Mucosa of descending colon (tissue), 3 donors: ENCODE measurements at regions not wholly inside any gene's neighbourhood (a gene's known extent, or its start where the extent isn't known, plus 50 kb on each side); places are given as distances from the start of the nearest gene placed in this dataset.
A peak's percentile ranks its signal among the peaks of the same experiment; 100 is the strongest.

ENCODE experiments used
- ATAC-seq: fragments of 200-7000 bp; cut with Tn5 transposase; one replicate; pipeline ENCODE4 v1.9.1; 2020; ENCODE audit warnings: mild to moderate bottlenecking, moderate library complexity
- DNase-seq, 3 donors: peaks; one replicate each; pipeline ENCODE4 v3.0.0-alpha.2; 2020
- H3K36me3 ChIP-seq: fragments of 200-600 bp; one replicate; pipeline ENCODE4 v1.8.0; 2021; ENCODE audit warnings: low read depth, mild to moderate bottlenecking
- H3K4me1 ChIP-seq: fragments of 200-600 bp; one replicate; pipeline ENCODE4 v1.8.0; 2021; ENCODE audit warnings: low read depth, mild to moderate bottlenecking
- H3K4me3 ChIP-seq: fragments of 200-600 bp; one replicate; pipeline ENCODE4 v1.8.0; 2021; ENCODE audit warnings: mild to moderate bottlenecking
- H3K9me3 ChIP-seq: fragments of 200-600 bp; one replicate; pipeline ENCODE4 v1.8.0; 2021; ENCODE audit warnings: mild to moderate bottlenecking
- CTCF ChIP-seq: fragments of 200-600 bp; IDR thresholded peaks from one replicate; pipeline ENCODE4 v1.8.0; 2022; ENCODE audit warnings: antibody characterized with exemption, mild to moderate bottlenecking
- intact Hi-C, 2 donors: fragments of 100-400 bp; cut with DNase I in 1 of 2; cut with micrococcal nuclease in 1 of 2; formaldehyde crosslinking; loops; one replicate each; pipeline versions ENCODE4 v1.11.0 to v1.11.1; 2022; cut with DNase I, micrococcal nuclease
- donor health status: DM: no; HTN: no; CAD: no; lungs with moderate emphysema.
- donor health status: DM: no; HTN: no; CAD: no.
- donor health status: DM: no; HTN: yes; CAD: no.

- TF ChIP-seq CTCF = no peak
- Histone ChIP-seq H3K9me3 (no peaks in the 10 kb centered on the region), H3K36me3 (no peaks in the 10 kb centered on the region), H3K4me1 (no peaks in the 10 kb centered on the region), H3K4me3 (no peak overlapping the region)
- intact Hi-C loops = no loop called here
- ATAC-seq = no peak
- DNase-seq = no peak
These were observed 77.6 kb upstream of the PROK2 start for GRCh38 chr3:71862371-71863140.

DNA sequence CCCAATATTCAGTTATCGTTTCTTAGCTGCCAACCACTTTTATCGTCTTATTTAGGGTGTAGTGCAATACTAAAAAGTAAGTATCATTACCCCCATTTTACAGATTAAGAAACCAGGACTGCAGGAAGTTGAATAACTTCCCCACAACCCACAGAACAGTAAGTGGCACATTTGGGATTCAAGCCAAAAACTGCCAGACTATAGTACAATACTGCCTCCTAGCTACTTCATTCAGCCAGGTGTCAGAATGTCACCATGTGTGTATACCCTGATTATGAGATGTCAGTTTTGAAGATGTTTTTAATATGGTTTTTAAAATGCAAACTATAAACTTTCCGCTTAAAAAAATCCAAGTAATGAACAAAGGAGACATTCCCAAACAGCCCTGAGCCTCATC lies 74.2 kb upstream of the PROK2 start:
- intact Hi-C loops = no loop called here
- H3K4me3 ChIP-seq = no peak overlapping the region
- H3K9me3 ChIP-seq = no peaks in the 10 kb centered on the region
- no peak for TF ChIP-seq CTCF
- no peaks in the 10 kb centered on the region for H3K4me1 ChIP-seq
- DNase-seq (peak in 1 of 3 donors; percentile 31), ATAC-seq (peak; percentile 68)
- H3K36me3 ChIP-seq = no peaks in the 10 kb centered on the region

- no peak overlapping the region for H3K4me3 ChIP-seq
- DNase-seq (no peak), ATAC-seq (no peak)
- no peaks in the 10 kb centered on the region for H3K9me3 ChIP-seq
- no peak for TF ChIP-seq CTCF
- intact Hi-C loops = no loop called here
- no peaks in the 10 kb centered on the region for H3K36me3 ChIP-seq
- H3K4me1 ChIP-seq = no peaks in the 10 kb centered on the region
These were observed 73.7 kb upstream of the PROK2 start for GRCh38 chr3:71858503-71859122.

DNA sequence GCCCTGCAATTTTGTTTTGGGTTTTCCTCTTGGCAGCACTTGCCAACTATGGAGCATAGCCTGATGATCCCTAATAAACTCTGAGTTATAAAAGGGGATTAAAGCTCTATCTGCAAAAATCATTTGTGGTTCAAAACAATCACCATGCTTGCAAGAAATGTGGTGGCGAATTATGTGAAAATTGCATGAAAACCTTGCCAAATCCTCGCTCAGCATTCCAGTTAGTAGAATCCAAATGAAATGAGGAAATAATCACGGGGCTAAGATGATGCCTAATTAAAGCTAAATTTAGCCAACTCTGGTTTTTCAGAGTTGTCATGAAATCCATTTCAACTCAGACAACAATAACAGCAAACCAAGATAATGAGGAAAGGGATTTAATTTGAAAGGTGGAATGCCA lies 73.0 kb upstream of the PROK2 start:
- DNase-seq (no peak), ATAC-seq (no peak)
- H3K36me3 ChIP-seq = no peaks in the 10 kb centered on the region
- intact Hi-C loops = no loop called here
- TF ChIP-seq CTCF = no peak
- H3K4me3 ChIP-seq = no peak overlapping the region
- H3K9me3 ChIP-seq = no peaks in the 10 kb centered on the region
- no peaks in the 10 kb centered on the region for H3K4me1 ChIP-seq

- no peak for DNase-seq
- no peak for ATAC-seq
- Histone ChIP-seq H3K36me3 (no peaks in the 10 kb centered on the region), H3K4me1 (no peaks in the 10 kb centered on the region), H3K9me3 (no peaks in the 10 kb centered on the region), H3K4me3 (no peak overlapping the region)
- TF ChIP-seq CTCF = no peak
- intact Hi-C loops = no loop called here
These were observed 69.8 kb upstream of the PROK2 start for GRCh38 chr3:71854706-71855105.
